ENCODE measurements at regions not wholly inside any gene's neighbourhood (a gene's known extent, or its start where the extent isn't known, plus 50 kb on each side); places are given as distances from the start of the nearest gene placed in this dataset.

GRCh38 chr1:168419736-168420135 lies 124.1 kb downstream of the XCL2 start:
- TF ChIP-seq EZH2 (IDR thresholded peaks at IDR 0.05; ENCODE audit: low read depth) (no peak), CTCF (conservative IDR thresholded peaks at IDR 0.05) (no peak)

All from PC-9 (cell line).